ENCODE measurements at regions not wholly inside any gene's neighbourhood (a gene's known extent, or its start where the extent isn't known, plus 50 kb on each side); places are given as distances from the start of the nearest gene placed in this dataset.
"Not testable (repeated sequence)": the region's sequence is repeated elsewhere in the genome, so short reads cannot be mapped to it uniquely, and the experiment has no call there.

DNA sequence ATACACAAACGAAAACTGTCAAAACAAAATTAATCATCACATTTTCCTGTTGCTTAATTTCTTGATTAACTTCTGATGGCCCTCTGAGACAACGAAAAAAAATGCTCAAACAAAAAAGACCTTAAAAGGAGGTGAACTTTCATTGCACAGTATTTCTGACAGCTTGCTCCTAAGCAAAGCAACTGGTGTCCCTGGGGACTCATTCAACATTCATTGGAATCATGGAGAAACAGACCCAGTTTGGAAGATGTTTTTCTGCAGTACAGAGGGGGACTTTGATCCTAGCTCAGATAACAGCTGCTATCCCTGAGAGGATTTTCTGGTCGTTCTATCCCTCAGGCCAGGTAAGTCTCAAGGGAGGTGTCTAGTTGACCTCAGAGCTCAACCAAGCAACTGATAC lies 378.7 kb upstream of the ATP11B start:
- H3K27ac ChIP-seq (ENCODE audit: low read depth, low read length, poor library complexity, severe bottlenecking), result no peak overlapping the region
- H3K9me3 ChIP-seq (ENCODE audit: low read depth, low read length, poor library complexity, severe bottlenecking), result no peaks in the 10 kb centered on the region
- H3K4me3 ChIP-seq (ENCODE audit: low read depth, low read length, poor library complexity, severe bottlenecking), result no peak overlapping the region
- H3K27me3 ChIP-seq (replicated peaks; ENCODE audit: insufficient read depth, low read depth, low read length, poor library complexity), result no peaks in the 10 kb centered on the region
- intact Hi-C loops (cut with micrococcal nuclease; ENCODE audit: unreplicated experiment), result no loop called here
- TF ChIP-seq EZH2 (IDR thresholded peaks at IDR 0.05; ENCODE audit: borderline replicate concordance, low read depth, low read length, poor library complexity, severe bottlenecking), result no peak
- TF ChIP-seq, protein P1, sequence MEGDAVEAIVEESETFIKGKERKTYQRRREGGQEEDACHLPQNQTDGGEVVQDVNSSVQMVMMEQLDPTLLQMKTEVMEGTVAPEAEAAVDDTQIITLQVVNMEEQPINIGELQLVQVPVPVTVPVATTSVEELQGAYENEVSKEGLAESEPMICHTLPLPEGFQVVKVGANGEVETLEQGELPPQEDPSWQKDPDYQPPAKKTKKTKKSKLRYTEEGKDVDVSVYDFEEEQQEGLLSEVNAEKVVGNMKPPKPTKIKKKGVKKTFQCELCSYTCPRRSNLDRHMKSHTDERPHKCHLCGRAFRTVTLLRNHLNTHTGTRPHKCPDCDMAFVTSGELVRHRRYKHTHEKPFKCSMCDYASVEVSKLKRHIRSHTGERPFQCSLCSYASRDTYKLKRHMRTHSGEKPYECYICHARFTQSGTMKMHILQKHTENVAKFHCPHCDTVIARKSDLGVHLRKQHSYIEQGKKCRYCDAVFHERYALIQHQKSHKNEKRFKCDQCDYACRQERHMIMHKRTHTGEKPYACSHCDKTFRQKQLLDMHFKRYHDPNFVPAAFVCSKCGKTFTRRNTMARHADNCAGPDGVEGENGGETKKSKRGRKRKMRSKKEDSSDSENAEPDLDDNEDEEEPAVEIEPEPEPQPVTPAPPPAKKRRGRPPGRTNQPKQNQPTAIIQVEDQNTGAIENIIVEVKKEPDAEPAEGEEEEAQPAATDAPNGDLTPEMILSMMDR (conservative IDR thresholded peaks at IDR 0.05; ENCODE audit: low read depth, low read length), result no peak
- BruUV-seq (replicated peaks), result no TSS peak
- POLR2A ChIA-PET (ENCODE audit: low non-redundant PET), result no interaction called here
- H3K36me3 ChIP-seq (ENCODE audit: insufficient read depth, low read length, poor library complexity, severe bottlenecking), result no peaks in the 10 kb centered on the region
- peak; percentile 5 for DNase-seq (ENCODE audit: low spot score)
- CTCF ChIA-PET, result no interaction called here
- H3K4me1 ChIP-seq (ENCODE audit: insufficient read depth, low read length, poor library complexity, severe bottlenecking), result no peaks in the 10 kb centered on the region

DNA sequence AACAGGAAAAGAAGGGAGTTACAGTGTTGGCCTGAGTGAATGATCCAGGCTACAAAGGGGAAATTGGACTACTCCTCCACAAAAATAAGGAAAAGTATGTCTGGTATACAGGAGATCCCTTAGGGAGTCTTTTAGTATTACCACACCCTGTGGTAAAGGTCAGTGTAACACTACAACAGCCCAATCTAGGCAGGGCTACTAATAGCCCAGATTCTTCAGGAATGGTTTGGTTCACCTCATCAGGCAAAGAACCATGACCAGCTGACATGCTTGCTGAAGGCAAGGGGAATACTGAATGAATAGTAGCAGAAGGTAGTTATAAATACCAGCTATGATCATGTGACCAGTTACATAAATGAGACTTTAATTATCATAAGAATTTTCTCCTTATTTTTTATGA lies 372.6 kb upstream of the ATP11B start:
- intact Hi-C loops (cut with micrococcal nuclease; ENCODE audit: unreplicated experiment), result no loop called here
- no peak overlapping the region for H3K27ac ChIP-seq (ENCODE audit: low read depth, low read length, poor library complexity, severe bottlenecking)
- DNase-seq (ENCODE audit: low spot score), result no peak
- POLR2A ChIA-PET (ENCODE audit: low non-redundant PET), result no interaction called here
- H3K4me1 ChIP-seq (ENCODE audit: insufficient read depth, low read length, poor library complexity, severe bottlenecking), result no peaks in the 10 kb centered on the region
- no peak overlapping the region for H3K4me3 ChIP-seq (ENCODE audit: low read depth, low read length, poor library complexity, severe bottlenecking)
- no TSS peak for BruUV-seq (replicated peaks)
- no peaks in the 10 kb centered on the region for H3K36me3 ChIP-seq (ENCODE audit: insufficient read depth, low read length, poor library complexity, severe bottlenecking)
- no peaks in the 10 kb centered on the region for H3K27me3 ChIP-seq (replicated peaks; ENCODE audit: insufficient read depth, low read depth, low read length, poor library complexity)
- TF ChIP-seq, protein P1 (conservative IDR thresholded peaks at IDR 0.05; ENCODE audit: low read depth, low read length), result no peak
- TF ChIP-seq EZH2 (IDR thresholded peaks at IDR 0.05; ENCODE audit: borderline replicate concordance, low read depth, low read length, poor library complexity, severe bottlenecking), result no peak
- no peaks in the 10 kb centered on the region for H3K9me3 ChIP-seq (ENCODE audit: low read depth, low read length, poor library complexity, severe bottlenecking)
- CTCF ChIA-PET, result no interaction called here

DNA sequence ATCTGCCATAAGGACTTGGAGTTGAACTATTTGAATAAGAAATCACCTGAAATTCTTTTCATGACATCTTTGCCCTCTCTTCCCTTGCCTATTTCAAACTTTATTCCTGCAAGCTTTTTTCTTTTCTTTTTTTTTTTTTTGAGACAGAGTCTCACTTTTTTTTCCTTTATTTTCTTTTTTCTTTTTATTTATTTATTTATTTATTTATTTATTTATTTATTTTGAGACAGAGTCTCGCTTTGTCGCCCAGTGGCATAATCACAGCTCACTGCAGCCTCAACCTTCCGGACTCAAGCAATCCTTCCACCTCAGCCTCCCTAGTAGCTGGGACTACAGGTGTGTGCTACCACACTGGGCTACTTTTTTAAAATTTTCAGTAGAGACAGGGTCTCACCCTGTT lies 369.3 kb upstream of the ATP11B start:
- no peaks in the 10 kb centered on the region for H3K27me3 ChIP-seq (replicated peaks; ENCODE audit: insufficient read depth, low read depth, low read length, poor library complexity)
- no peak for DNase-seq (ENCODE audit: low spot score)
- H3K27ac ChIP-seq (ENCODE audit: low read depth, low read length, poor library complexity, severe bottlenecking), result no peak overlapping the region
- CTCF ChIA-PET, result no interaction called here
- TF ChIP-seq EZH2 (IDR thresholded peaks at IDR 0.05; ENCODE audit: borderline replicate concordance, low read depth, low read length, poor library complexity, severe bottlenecking), result no peak
- TF ChIP-seq, protein P1 (conservative IDR thresholded peaks at IDR 0.05; ENCODE audit: low read depth, low read length), result no peak
- intact Hi-C loops (cut with micrococcal nuclease; ENCODE audit: unreplicated experiment), result no loop called here
- H3K36me3 ChIP-seq (ENCODE audit: insufficient read depth, low read length, poor library complexity, severe bottlenecking), result no peaks in the 10 kb centered on the region
- POLR2A ChIA-PET (ENCODE audit: low non-redundant PET), result no interaction called here
- no peaks in the 10 kb centered on the region for H3K4me1 ChIP-seq (ENCODE audit: insufficient read depth, low read length, poor library complexity, severe bottlenecking)
- BruUV-seq (replicated peaks), result no TSS peak
- no peak overlapping the region for H3K4me3 ChIP-seq (ENCODE audit: low read depth, low read length, poor library complexity, severe bottlenecking)
- H3K9me3 ChIP-seq (ENCODE audit: low read depth, low read length, poor library complexity, severe bottlenecking), result no peaks in the 10 kb centered on the region

DNA sequence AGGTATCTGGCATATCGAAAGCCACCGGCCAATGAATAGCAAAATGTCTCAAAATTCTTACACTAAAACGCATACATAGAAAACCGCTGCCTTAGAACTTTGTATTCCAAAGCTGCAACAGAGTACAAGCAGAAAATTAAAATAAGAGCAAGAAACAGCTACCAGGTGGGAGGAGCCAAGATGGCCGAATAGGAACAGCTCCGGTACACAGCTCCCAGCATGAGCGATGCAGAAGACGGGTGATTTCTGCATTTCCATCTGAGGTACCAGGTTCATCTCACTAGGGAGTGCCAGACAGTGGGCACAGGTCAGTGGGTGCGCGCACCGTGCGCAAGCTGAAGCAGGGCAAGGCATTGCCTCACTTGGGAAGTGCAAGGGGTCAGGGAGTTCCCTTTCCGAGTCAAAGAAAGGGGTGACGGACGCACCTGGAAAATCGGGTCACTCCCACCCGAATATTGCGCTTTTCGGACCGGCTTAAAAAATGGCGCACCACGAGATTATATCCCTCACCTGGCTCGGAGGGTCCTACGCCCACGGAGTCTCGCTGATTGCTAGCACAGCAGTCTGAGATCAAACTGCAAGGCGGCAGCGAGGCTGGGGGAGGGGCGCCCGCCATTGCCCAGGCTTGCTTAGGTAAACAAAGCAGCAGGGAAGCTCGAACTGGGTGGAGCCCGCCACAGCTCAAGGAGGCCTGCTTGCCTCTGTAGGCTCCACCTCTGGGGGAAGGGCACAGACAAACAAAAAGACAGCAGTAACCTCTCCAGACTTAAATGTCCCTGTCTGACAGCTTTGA lies 367.2 kb upstream of the ATP11B start:
- H3K27ac ChIP-seq (ENCODE audit: low read depth, low read length, poor library complexity, severe bottlenecking); DNase-seq (ENCODE audit: low spot score); H3K27me3 ChIP-seq (replicated peaks; ENCODE audit: insufficient read depth, low read depth, low read length, poor library complexity); H3K4me1 ChIP-seq (ENCODE audit: insufficient read depth, low read length, poor library complexity, severe bottlenecking); POLR2A ChIA-PET (ENCODE audit: low non-redundant PET); BruUV-seq (replicated peaks); H3K36me3 ChIP-seq (ENCODE audit: insufficient read depth, low read length, poor library complexity, severe bottlenecking); CTCF ChIA-PET; H3K9me3 ChIP-seq (ENCODE audit: low read depth, low read length, poor library complexity, severe bottlenecking); intact Hi-C loops (cut with micrococcal nuclease; ENCODE audit: unreplicated experiment); H3K4me3 ChIP-seq (ENCODE audit: low read depth, low read length, poor library complexity, severe bottlenecking): not testable (repeated sequence)

DNA sequence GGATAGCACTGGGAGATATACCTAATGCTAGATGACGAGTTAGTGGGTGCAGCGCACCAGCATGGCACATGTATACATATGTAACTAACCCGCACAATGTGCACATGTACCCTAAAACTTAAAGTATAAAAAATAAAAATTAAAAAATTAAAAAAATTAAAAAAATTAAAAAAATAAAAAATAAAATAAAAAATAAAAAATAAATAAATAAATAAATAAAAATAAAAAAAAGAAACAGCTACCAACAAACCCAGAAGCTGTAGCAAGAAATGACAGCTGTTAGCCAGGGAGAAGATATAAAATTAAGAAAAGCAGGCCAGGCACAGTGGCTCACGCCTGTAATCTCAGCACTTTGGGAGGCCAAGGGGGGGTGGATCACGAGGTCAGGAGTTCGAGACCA lies 361.3 kb upstream of the ATP11B start:
- CTCF ChIA-PET; BruUV-seq (replicated peaks): not testable (repeated sequence)
- POLR2A ChIA-PET (ENCODE audit: low non-redundant PET), result interaction anchor here (0.6 kb wide), 1 partner anchor 23 kb away, joined by 5 read pairs; no protein-coding TSS in a partner anchor

More for the DNA sequence above, 361.3 kb upstream of the ATP11B start:
- intact Hi-C loops (cut with micrococcal nuclease; ENCODE audit: unreplicated experiment); H3K36me3 ChIP-seq (ENCODE audit: insufficient read depth, low read length, poor library complexity, severe bottlenecking); H3K27me3 ChIP-seq (replicated peaks; ENCODE audit: insufficient read depth, low read depth, low read length, poor library complexity); H3K9me3 ChIP-seq (ENCODE audit: low read depth, low read length, poor library complexity, severe bottlenecking); H3K27ac ChIP-seq (ENCODE audit: low read depth, low read length, poor library complexity, severe bottlenecking); H3K4me3 ChIP-seq (ENCODE audit: low read depth, low read length, poor library complexity, severe bottlenecking); H3K4me1 ChIP-seq (ENCODE audit: insufficient read depth, low read length, poor library complexity, severe bottlenecking); DNase-seq (ENCODE audit: low spot score): not testable (repeated sequence)
